Small intestine (tissue), 7 donors: ENCODE measurements at regions not wholly inside any gene's neighbourhood (a gene's known extent, or its start where the extent isn't known, plus 50 kb on each side); places are given as distances from the start of the nearest gene placed in this dataset.

ENCODE experiments used
- DNase-seq, 2 donors: peaks; one replicate each; pipeline versions ENCODE4 v3.0.0 to v3.0.0-alpha.2; 2013
- FAIRE-seq: peaks from 2 replicates; lab custom pipeline; 2012; peaks lifted over from hg19 to GRCh38; lab: Jason Lieb, UNC
- H3K27ac ChIP-seq, 3 donors: one replicate each; pipeline ENCODE4 v1.5.1; 2013; ENCODE audit warnings: low read length in 2 of 3, mild to moderate bottlenecking in 2 of 3, control low read depth in 1 of 3, inconsistent platforms in 1 of 3, low read depth in 1 of 3, moderate library complexity in 1 of 3
- H3K27me3 ChIP-seq, 3 donors: one replicate each; pipeline ENCODE4 v1.6.1; 2013; ENCODE audit warnings: low read length in 3 of 3, inconsistent platforms in 1 of 3; ENCODE audit not compliant: control insufficient read depth in 3 of 3, insufficient read depth in 3 of 3
- H3K36me3 ChIP-seq, 3 donors: one replicate each; pipeline ENCODE4 v1.6.1; 2013; ENCODE audit warnings: low read length in 3 of 3, inconsistent platforms in 1 of 3, low read depth in 1 of 3, mild to moderate bottlenecking in 1 of 3, moderate library complexity in 1 of 3; ENCODE audit not compliant: control insufficient read depth in 3 of 3, insufficient read depth in 2 of 3
- H3K4me1 ChIP-seq, 3 donors: one replicate each; pipeline ENCODE4 v1.6.1; 2013; ENCODE audit warnings: low read length in 2 of 3, inconsistent platforms in 1 of 3, low read depth in 1 of 3, mild to moderate bottlenecking in 1 of 3, moderate library complexity in 1 of 3; ENCODE audit not compliant: control insufficient read depth in 3 of 3, insufficient read depth in 2 of 3
- H3K4me3 ChIP-seq, 3 donors: one replicate each; pipeline ENCODE4 v1.5.1; 2013; ENCODE audit warnings: low read length in 3 of 3, control low read depth in 1 of 3, inconsistent platforms in 1 of 3, low read depth in 1 of 3, mild to moderate bottlenecking in 1 of 3, moderate library complexity in 1 of 3
- H3K9me3 ChIP-seq, 2 donors: one replicate each; pipeline ENCODE4 v1.6.1; 2013; ENCODE audit warnings: low read depth in 1 of 2, low read length in 1 of 2; ENCODE audit not compliant: control insufficient read depth in 2 of 2, insufficient read depth in 1 of 2
- WGBS, 3 donors: extraction: QIAGEN DNeasy Blood & Tissue Kit; methylation state at CpG; one replicate each; pipeline ENCODE4 v1.1.7; 2013; 5-methylcytosine and 5-hydroxymethylcytosine counted together
- donor health status: healthy with polysubstance abuse.
- donor health status: control.
- donor health status: control.
- donor health status: Bipolar disorder and iron deficiency.
- donor health status: healthy.

DNA sequence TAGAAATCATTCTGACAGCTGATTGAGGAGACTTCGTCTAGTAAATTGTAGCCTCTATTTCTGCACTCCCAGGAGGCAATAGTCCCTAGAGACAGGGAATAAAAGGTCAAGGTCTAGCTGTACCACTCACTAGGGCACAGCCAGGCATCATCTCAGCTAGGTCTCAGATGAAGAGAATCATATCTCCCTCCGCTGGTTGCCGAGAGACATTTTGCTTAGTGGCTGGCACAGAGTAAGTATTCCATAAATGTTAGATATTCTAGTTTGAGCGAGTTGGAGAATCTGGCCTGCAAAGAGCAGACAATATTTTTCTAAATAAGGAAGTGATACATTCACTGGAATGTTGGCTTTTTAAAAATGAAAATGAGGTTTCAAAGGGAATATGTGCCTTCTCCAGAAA, 180.4 kb upstream of the ACTBL2 start:
- Histone ChIP-seq H3K4me3 (no peak overlapping the region), H3K9me3 (no peaks in the 10 kb centered on the region), H3K27me3 (no peaks in the 10 kb centered on the region), H3K27ac (no peak overlapping the region), H3K4me1 (no peaks in the 10 kb centered on the region), H3K36me3 (no peaks in the 10 kb centered on the region)
- WGBS, 3 donors, result 64 to 86% (median 77%) methylated on average over 4 of the region's 4 CpGs
- DNase-seq (no peak), FAIRE-seq (no peak)

DNA sequence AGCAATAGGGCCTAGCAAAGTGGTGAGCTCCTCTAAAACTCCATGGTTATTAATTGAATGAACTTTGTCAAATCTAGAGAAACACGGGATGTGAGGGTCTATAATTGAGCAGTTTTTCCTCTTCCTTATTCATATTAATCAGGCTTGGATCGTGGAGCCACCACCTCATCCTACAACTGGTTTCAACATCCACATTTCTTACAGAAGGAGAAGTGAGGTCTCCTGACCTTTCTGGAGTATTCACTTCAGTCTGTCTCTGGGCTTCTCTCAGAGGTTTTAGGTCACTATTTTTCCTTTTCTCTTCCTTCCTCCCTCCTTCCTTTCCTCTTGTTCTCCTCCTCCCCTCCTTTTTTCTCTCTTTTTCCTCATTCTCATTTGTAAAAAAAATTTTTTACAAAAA, 177.3 kb upstream of the ACTBL2 start:
- FAIRE-seq, result no peak
- no peaks in the 10 kb centered on the region for H3K9me3 ChIP-seq
- no peaks in the 10 kb centered on the region for H3K4me1 ChIP-seq
- no peaks in the 10 kb centered on the region for H3K27me3 ChIP-seq
- no peak for DNase-seq
- no peaks in the 10 kb centered on the region for H3K36me3 ChIP-seq
- no peak overlapping the region for H3K4me3 ChIP-seq
- H3K27ac ChIP-seq, result no peak overlapping the region
- 65 to 79% (median 75%) methylated on average over 2 of the region's 2 CpGs for WGBS, 3 donors

DNA sequence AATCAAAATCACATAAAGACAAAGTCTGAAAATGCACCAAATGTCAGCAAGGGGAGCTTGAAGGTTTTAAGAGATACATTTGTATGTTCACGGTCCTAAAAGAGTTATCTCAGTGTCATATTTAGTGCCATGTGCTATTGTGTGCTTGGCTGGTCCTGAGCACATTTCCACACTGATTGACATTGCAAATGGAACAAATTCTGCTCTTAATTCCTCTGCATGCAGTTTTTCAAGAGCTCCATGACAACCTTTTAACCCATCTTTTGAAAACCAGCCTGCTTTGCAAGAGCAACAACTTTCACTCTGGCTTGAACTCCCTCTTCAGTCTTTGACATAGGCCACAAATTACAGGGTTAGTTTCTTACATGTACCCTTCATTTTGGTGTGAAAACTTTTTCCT, 175.4 kb upstream of the ACTBL2 start:
- no peaks in the 10 kb centered on the region for H3K4me1 ChIP-seq
- H3K27ac ChIP-seq, result no peak overlapping the region
- no peaks in the 10 kb centered on the region for H3K27me3 ChIP-seq
- no peaks in the 10 kb centered on the region for H3K36me3 ChIP-seq
- no peaks in the 10 kb centered on the region for H3K9me3 ChIP-seq
- H3K4me3 ChIP-seq, result no peak overlapping the region
- FAIRE-seq (no peak), DNase-seq (no peak)
- WGBS, 3 donors, result 85 to 94% (median 90%) methylated on average over 1 of the region's 1 CpG

DNA sequence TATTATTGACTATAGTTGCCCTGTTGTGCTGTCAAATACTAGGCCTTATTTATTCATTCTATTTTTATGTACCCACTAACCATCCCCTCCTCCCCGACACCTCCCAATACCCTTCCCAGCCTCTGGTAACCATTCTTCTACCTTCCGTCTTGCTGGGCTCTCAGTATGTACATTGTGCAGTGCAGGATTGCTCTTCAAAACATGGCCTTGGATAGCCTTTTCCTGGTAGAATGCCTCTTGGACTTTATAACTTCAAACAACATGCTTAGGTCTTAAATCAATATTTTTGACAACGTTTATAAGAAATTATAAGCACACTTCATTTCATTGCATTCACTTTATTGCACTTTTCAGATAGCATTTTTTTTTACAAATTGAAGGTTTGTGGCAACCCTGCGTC, 172.6 kb upstream of the ACTBL2 start:
- no peak overlapping the region for H3K4me3 ChIP-seq
- DNase-seq (no peak), FAIRE-seq (no peak)
- H3K27me3 ChIP-seq, result no peaks in the 10 kb centered on the region
- 63 to 76% (median 66%) methylated on average over 4 of the region's 4 CpGs for WGBS, 3 donors
- no peaks in the 10 kb centered on the region for H3K36me3 ChIP-seq
- no peak overlapping the region for H3K27ac ChIP-seq
- no peaks in the 10 kb centered on the region for H3K9me3 ChIP-seq
- H3K4me1 ChIP-seq, result no peaks in the 10 kb centered on the region

DNA sequence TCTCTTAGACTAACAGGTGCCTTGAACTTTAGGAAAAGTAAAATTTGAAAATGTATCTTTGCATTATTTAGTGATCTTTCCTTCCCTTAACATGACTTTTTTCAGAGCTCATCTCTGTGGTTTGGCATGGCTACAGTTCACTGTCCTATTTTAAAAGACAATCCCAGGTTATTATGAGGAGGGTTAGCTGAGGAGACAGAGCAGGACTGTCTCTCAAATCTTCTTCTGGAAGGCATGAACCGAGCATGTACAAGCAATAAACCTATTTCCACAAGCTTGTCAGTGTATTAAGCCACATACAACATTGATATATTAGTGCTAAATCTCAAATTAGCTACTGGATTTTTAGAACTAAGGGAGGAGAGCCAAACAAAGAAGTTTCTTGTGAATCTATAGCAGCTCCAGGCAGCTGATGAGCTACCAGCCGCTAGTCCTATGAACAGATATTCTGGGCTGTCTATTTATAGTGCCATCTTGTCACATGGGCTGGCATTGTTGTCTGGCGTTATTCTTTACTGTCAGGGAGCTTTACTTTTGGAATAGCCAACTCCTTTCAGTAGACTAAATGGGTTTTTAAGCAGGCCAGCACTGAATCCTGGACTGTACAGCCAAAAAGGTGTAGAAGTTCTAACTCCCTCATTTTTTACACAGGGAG, 171.2 kb upstream of the ACTBL2 start:
- Histone ChIP-seq H3K9me3 (no peaks in the 10 kb centered on the region), H3K4me1 (no peaks in the 10 kb centered on the region), H3K27me3 (no peaks in the 10 kb centered on the region), H3K27ac (no peak overlapping the region), H3K4me3 (no peak overlapping the region), H3K36me3 (no peaks in the 10 kb centered on the region)
- no peak for FAIRE-seq
- no peak for DNase-seq
- 63 to 78% (median 70%) methylated on average over 3 of the region's 3 CpGs for WGBS, 3 donors

DNA sequence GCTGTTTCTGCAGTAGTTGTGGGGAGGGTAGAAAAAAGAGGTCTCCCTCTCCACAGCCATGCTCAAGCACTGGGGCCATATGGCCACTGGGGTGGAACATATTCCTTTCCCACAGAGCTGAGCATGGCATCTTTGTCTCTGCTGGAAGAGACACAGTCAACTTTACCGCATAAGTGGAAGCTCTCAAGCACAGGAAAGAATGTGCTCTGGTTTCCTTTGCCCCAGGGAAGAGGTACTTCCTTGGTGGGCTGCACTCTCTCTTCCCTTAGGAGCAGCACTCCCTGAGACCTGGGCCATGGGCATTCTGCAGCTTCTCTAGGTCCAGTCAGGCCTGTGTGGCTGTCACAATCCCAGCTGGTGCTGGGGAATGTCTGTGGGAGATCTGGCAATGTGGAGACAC, 168.5 kb upstream of the ACTBL2 start:
- 88 to 96% (median 91%) methylated on average over 1 of the region's 1 CpG for WGBS, 3 donors
- H3K27ac ChIP-seq, result no peak overlapping the region

DNA sequence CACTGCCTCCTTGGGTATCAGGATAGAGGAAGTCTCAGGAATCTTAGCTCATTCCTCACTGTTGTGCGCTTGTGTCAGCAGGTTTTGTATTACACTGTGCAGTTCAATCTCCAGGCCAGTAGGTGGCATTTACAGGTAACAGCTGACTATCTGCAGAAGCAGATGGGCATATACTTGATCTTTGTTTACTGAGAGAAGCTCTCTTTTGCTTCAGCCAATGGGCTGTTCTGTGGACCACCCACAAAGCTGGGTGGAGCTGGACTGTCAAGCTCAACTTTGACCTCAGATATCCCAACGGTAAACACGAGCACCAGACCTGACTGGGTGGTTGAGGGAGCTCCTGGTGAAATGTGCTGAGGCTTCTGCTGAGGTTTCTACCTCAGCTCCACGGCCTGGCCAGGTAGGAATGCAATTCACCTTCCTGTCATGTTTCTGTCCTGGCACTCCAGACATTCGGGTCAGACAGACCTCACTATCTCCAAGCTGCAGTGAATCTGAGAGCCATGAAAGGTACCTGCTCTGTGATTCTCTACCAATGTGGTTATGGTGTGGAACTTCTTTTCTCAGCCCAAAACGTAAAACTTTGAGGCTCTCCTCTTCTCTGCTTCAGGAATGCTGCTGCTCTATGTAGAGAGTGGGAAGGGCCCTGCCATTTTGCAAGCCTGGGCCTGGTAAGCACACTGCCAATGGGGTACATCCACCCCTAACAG, 167.9 kb upstream of the ACTBL2 start:
- 28 to 66% (median 39%) methylated on average over 6 of the region's 6 CpGs for WGBS, 3 donors
- Histone ChIP-seq H3K27me3 (no peaks in the 10 kb centered on the region), H3K36me3 (no peaks in the 10 kb centered on the region), H3K4me1 (no peaks in the 10 kb centered on the region), H3K27ac (no peak overlapping the region), H3K9me3 (no peaks in the 10 kb centered on the region), H3K4me3 (no peak overlapping the region)
- DNase-seq (peak; percentile 67 to 73), FAIRE-seq (no peak)

More for the DNA sequence above, 168.5 kb upstream of the ACTBL2 start:
- FAIRE-seq (no peak), DNase-seq (no peak)
- Histone ChIP-seq H3K9me3 (no peaks in the 10 kb centered on the region), H3K4me3 (no peak overlapping the region), H3K36me3 (no peaks in the 10 kb centered on the region), H3K4me1 (no peaks in the 10 kb centered on the region), H3K27me3 (no peaks in the 10 kb centered on the region)

DNA sequence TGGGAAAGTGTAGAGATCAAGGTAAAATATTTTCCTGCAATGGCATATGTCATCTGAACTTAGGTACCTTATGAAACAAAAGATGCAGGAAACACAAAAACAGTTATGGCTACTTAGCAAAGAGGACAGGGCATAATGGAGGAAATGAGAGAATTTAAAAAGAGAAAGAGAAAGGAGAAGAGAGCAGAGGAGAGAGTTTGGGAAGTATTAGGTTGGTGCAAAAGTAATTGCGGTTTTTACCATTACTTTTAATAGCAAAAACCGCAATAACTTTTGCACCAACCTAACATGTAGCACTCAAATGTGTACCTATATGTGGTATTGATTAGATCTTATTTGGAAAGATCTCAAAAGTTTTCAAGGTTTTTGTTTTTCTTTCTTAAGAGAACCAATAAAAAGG, 160.1 kb upstream of the ACTBL2 start:
- Histone ChIP-seq H3K36me3 (no peaks in the 10 kb centered on the region), H3K4me1 (no peaks in the 10 kb centered on the region), H3K9me3 (no peaks in the 10 kb centered on the region), H3K27me3 (peaks cover 0 to 3% (median 0%) of the 10 kb centered on the region in 3 donors), H3K27ac (no peak overlapping the region), H3K4me3 (no peak overlapping the region)
- DNase-seq (no peak), FAIRE-seq (no peak)
- WGBS, 3 donors, result 91 to 97% (median 92%) methylated on average over 2 of the region's 2 CpGs
